GM08714 (cell line): ENCODE measurements at regions not wholly inside any gene's neighbourhood (a gene's known extent, or its start where the extent isn't known, plus 50 kb on each side); places are given as distances from the start of the nearest gene placed in this dataset.
"Not testable (repeated sequence)": the region's sequence is repeated elsewhere in the genome, so short reads cannot be mapped to it uniquely, and the experiment has no call there.

Experiments used
- H3K4me3 ChIP-seq: fragments of 200-500 bp; sonication (Bioruptor generic); 2 replicates; pipeline ENCODE4 v1.5.1; 2014; ENCODE audit warnings: mild to moderate bottlenecking, low read length, inconsistent platforms
- ZNF274 ChIP-seq: IDR thresholded peaks from 2 replicates; pipeline ENCODE4 v1.6.1; 2012; ENCODE audit warnings: mild to moderate bottlenecking, low read depth, low read length

GRCh38 chr1:184851822-184852746, 97.4 kb upstream of the EDEM3 start:
- no peak overlapping the region for H3K4me3 ChIP-seq
- TF ChIP-seq ZNF274 = no peak

GRCh38 chr1:184843732-184844495, 89.3 kb upstream of the EDEM3 start:
- no peak for TF ChIP-seq ZNF274
- no peak overlapping the region for H3K4me3 ChIP-seq

GRCh38 chr1:184840596-184840995, 85.9 kb upstream of the EDEM3 start:
- H3K4me3 ChIP-seq = no peak overlapping the region
- no peak for TF ChIP-seq ZNF274

GRCh38 chr1:184838504-184838951, 83.9 kb upstream of the EDEM3 start:
- no peak for TF ChIP-seq ZNF274
- no peak overlapping the region for H3K4me3 ChIP-seq

- TF ChIP-seq ZNF274 = no peak
- H3K4me3 ChIP-seq = no peak overlapping the region
Measured at GRCh38 chr1:184836934-184837895, 82.6 kb upstream of the EDEM3 start.

- H3K4me3 ChIP-seq = no peak overlapping the region
- no peak for TF ChIP-seq ZNF274
Measured at GRCh38 chr1:184836141-184836540, 81.5 kb upstream of the EDEM3 start.

- not testable (repeated sequence) for H3K4me3 ChIP-seq
Measured at GRCh38 chr1:184833994-184834393, 79.3 kb upstream of the EDEM3 start.

GRCh38 chr1:184832517-184832916, 77.9 kb upstream of the EDEM3 start:
- no peak for TF ChIP-seq ZNF274
- no peak overlapping the region for H3K4me3 ChIP-seq

- not testable (repeated sequence) for H3K4me3 ChIP-seq
Measured at GRCh38 chr1:184829496-184829895, 74.8 kb upstream of the EDEM3 start.

- TF ChIP-seq ZNF274 = no peak
- no peak overlapping the region for H3K4me3 ChIP-seq
Measured at GRCh38 chr1:184828369-184828717, 73.7 kb upstream of the EDEM3 start.

- TF ChIP-seq ZNF274 = no peak
- no peak overlapping the region for H3K4me3 ChIP-seq
Measured at GRCh38 chr1:184827600-184828368, 73.1 kb upstream of the EDEM3 start.

GRCh38 chr1:184826001-184826400, 71.3 kb upstream of the EDEM3 start:
- no peak for TF ChIP-seq ZNF274

GRCh38 chr1:184825571-184825970, 70.9 kb upstream of the EDEM3 start:
- TF ChIP-seq ZNF274 = no peak
- no peak overlapping the region for H3K4me3 ChIP-seq

More at GRCh38 chr1:184826001-184826400, 71.3 kb upstream of the EDEM3 start:
- H3K4me3 ChIP-seq = no peak overlapping the region
